Fibroblast of lung (primary cell): ENCODE measurements at regions not wholly inside any gene's neighbourhood (a gene's known extent, or its start where the extent isn't known, plus 50 kb on each side); places are given as distances from the start of the nearest gene placed in this dataset.
A peak's percentile ranks its signal among the peaks of the same experiment; 100 is the strongest.

Source experiments
- EZH2 ChIP-seq: IDR thresholded peaks from 2 replicates; pipeline ENCODE4 v1.5.1; 2012; ENCODE audit warnings: low read length, control low read depth, mild to moderate bottlenecking; ENCODE audit errors: missing control alignments
- TF ChIP-seq, protein P1 (sequence below), 2 donors: IDR thresholded peaks in 1 of 2; conservative IDR thresholded peaks in 1 of 2; 1 replicate in 1 of 2; 2 replicates in 1 of 2; pipeline ENCODE4 v1.5.1; 2011 to 2012; ENCODE audit warnings: low read length in 2 of 2, control low read depth in 1 of 2, inconsistent platforms in 1 of 2, low read depth in 1 of 2, mild to moderate bottlenecking in 1 of 2

GRCh38 chr11:33996498-33997454 is 54.8 kb upstream of the CAPRIN1 start:
- TF ChIP-seq, protein P1, sequence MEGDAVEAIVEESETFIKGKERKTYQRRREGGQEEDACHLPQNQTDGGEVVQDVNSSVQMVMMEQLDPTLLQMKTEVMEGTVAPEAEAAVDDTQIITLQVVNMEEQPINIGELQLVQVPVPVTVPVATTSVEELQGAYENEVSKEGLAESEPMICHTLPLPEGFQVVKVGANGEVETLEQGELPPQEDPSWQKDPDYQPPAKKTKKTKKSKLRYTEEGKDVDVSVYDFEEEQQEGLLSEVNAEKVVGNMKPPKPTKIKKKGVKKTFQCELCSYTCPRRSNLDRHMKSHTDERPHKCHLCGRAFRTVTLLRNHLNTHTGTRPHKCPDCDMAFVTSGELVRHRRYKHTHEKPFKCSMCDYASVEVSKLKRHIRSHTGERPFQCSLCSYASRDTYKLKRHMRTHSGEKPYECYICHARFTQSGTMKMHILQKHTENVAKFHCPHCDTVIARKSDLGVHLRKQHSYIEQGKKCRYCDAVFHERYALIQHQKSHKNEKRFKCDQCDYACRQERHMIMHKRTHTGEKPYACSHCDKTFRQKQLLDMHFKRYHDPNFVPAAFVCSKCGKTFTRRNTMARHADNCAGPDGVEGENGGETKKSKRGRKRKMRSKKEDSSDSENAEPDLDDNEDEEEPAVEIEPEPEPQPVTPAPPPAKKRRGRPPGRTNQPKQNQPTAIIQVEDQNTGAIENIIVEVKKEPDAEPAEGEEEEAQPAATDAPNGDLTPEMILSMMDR (conservative IDR thresholded peaks at IDR 0.05 in 1 of 2, IDR thresholded peaks at IDR 0.05 in 1 of 2; ENCODE audit: low read depth in 1 of 2, low read length in 2 of 2), result peak; percentile 77 to 83
- peak; percentile 20 for TF ChIP-seq EZH2
